ENCODE measurements at regions not wholly inside any gene's neighbourhood (a gene's known extent, or its start where the extent isn't known, plus 50 kb on each side); places are given as distances from the start of the nearest gene placed in this dataset.
"Not testable (repeated sequence)": the region's sequence is repeated elsewhere in the genome, so short reads cannot be mapped to it uniquely, and the experiment has no call there.

DNA sequence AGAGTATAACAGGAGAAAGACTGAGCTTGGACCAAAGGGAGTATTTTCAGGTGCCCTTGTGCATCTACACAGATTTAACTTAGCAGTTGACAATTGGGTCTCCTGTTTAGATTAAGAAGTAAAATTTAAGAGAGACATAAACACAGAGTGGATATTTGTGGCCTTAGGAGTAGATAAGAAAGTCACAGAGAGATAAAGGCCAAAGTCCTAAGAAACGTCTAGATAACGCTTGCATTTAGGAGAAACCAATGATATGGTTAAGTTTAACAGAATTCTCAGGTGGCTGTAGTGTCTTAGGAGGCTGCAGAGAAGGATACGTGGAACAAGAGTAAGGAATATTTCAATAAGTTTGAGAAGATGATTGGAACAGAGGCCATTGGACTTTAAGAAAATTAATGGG is 155.0 kb upstream of the DAB2 start:
- no peak for DNase-seq

DNA sequence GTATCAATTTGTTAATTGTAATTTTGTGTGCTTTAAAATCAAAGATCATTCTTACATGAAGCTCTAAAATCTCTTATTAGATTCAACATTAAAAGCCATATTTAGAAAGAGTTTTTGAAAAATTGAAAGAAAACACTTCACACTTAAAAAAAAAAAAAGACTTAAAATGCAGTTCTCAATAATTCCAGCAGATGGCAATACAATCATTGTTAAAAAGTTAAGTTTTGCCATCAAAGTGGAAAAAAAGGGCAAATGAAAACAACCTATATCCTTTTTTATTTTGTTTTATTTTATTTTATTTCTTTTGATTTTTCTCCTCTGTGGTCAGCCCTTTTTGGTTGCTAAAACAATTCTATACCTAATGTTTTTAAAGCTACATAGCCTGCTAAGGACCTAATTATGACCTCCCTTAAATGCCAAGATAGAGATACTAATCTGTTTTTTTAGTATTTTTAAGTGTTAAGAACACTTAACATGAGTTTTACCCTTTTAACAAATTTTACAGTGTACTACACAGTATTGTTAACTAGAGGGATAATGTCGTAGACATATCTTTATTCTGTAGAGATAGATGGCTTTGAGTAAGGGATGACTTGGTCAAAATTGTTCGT is 154.2 kb upstream of the DAB2 start:
- DNase-seq: no peak

DNA sequence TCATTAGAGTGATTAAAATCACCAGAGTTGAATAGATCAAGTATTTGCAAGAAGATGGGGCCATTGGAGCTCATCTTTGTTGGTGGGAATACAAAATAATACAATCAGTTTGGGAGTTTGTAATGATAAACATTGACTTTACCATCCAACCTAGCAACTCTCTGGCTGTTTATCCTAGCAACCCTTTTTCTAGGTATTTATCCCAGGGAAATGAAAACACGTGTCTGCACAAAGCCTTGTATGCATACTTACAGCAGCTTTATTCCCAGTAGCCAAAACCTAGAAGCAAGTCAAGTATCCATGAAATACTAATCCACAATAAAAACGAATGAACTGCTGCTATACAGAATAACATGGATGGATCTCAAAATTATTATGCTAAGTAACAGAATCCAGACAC is 152.7 kb upstream of the DAB2 start:
- no peak for DNase-seq

DNA sequence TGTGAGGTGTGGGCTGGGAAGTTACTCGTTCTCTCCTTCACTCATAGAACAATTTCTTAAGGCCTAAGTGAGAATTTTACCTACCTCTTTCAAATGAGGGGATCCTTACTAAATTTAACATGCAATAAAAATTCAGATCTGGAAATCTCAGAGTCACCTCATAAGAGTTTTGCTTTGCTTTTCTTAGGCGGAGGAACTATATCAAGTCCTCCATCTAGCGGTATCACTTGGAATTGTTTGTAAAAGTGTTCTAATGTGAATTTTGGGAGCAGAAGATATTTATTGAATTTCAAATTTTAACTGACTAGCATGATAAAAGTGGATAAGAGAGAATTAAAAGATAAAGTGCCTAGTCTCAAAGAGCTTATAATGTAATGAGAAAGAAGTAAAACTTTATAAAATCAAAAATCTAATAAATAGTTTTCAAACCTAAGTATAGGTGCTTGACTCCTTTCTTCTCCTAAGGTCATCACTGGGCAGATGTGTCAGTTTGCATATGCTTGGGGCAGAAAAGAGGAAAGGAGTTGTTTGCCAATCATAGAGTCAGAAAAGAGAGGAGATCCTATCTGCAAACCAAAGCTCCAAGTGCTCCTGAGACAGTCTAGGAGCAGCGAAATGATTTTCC is 145.7 kb upstream of the DAB2 start:
- no peak for DNase-seq

DNA sequence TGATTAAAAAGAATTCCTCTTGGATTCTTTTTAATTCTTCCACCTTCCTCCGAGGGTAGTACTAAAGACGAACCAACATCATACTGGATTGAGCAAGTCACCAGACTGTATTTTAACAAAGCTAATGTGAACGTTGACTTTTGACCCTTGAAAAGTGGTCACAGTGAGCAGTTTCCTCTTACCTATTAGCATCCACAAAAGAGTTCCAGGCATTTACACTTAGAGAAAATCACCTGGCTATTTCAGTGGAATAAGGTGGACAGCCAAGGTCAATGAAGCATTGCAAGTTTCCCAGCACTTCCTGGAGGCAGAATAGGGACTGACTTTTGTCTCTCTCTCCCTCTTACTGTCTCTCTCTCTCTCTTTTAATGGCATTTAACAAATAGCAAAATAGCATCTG is 145.1 kb upstream of the DAB2 start:
- no peak for DNase-seq

DNA sequence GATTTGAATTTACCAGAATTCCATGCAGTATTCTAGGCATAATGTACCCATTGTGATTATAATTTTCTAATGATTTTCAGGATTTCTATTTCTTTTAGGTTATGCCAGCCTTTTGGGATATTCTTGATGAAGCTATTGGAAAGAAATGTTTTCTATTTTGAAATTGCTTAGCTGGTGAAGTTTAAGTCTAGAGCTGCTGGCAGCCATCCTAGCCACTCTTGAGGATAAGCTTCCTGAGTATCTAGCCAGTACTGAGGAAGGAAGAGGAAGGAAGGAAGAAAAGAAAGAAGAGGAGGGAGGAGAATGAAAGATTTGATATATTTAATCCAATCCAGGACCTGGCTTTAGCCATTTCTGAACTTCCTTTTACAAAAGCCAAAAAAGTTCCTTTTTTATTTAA is 142.1 kb upstream of the DAB2 start:
- DNase-seq: no peak

DNA sequence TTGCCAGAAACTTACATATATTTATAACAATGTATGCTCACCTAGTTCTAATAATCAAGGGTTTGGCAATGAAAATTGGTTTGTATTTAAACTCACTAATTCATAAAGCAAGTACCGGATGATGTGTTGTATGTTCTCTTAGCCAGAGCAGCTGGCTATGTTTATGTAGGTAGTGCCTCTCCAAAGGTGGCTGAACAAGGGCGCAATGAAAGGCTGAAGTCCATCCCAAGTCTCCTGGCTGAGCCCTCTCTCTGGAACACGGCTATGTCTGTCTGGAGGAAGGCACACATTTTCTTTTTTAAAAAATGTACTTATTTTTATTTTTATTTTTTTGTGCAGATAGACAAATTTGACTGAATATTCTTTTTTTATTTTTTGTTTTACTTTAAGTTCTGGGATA is 141.2 kb upstream of the DAB2 start:
- DNase-seq: no peak

DNA sequence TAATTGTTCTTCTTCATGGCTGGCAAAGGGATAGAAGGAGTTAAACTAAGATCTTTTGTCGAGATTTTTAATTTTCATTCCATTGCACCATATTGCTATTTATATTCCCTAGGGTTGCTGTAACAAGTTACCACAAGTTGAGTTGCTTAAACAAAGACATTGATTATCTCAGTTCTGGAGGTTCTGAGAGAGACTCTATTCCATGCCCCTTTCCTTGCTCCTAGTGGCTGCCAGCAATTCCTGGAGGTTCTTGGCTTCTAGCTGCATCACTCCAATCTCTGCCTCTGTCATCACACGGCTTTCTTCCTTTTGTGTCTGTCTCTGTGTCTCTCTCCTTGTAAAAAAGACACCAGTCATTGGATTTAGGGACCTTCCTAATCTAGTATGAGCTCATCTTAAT is 136.6 kb upstream of the DAB2 start:
- DNase-seq: no peak

DNA sequence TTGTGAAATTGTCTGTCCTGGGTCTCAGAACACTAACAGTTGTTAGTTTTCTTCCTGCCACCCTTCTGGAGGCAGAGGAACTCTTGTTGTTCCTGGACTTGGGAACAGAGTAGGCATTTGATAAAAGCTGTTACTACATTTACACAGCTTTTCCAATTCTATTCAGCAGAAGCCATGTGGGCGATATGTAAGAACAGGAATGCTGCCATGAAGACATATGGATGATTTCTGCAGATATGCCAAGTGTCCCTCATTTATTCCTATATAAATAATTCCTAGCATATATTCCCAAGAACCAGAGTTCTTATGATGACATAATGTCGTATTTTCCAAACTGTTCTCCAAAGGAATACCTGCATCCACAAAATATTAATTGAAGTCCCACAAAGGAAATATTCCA is 135.9 kb upstream of the DAB2 start:
- no peak for DNase-seq

DNA sequence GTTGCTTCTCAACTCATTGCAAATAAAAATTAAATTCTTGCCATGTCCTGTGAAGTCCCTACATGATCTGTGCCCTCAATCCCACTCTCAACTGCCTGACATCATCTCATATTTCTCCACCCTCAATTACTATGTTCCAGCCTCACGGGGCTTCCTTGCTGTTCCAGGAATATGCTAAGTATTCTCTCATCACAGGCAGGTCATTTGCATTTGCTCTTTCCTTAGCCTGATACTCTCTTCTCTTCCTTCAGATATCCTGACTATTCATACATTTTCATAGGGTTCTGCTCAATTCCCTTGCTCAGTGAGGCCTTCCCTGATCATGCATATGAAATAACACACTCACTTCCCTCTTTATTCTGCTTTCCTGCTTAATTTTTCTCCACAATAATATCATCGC is 135.1 kb upstream of the DAB2 start:
- no peak for DNase-seq

DNA sequence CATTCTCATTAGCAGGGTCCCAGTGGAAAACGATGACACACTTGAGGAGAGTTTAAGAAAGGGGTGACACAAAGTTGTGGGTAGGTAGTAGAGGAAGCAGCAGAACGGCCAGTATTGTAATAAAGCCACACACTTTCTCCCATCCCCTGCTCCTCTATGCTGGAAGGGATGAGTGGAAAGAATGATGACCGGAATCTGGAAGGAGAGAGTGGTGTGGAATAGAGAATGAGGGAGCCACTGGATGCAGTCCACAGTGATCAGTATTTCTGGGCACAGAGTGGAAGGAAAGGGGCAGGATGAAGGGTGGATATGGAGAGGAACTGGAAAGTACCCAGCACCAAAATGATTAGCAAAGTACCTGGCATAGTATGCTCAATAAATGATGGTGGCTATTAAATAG is 133.8 kb upstream of the DAB2 start:
- no peak for DNase-seq

DNA sequence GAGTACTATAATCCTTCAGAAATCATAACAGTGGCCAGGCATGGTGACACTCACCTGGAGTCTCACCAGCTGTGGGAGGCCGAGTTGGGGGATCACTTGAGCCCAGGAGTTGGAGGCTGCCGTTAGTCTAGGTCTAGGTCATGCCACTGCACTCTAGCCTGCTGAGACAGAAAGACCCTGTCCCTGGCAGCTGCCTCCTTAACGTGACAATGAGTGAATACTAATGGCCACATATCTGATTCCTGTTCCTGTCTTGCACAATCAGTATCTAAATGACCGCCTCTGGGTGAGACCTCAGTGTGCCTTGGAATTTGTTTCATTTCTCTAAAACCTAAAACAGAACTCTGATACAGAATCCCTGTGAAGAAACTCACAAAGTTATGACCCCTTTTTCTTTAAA is 131.0 kb upstream of the DAB2 start:
- no peak for DNase-seq

DNA sequence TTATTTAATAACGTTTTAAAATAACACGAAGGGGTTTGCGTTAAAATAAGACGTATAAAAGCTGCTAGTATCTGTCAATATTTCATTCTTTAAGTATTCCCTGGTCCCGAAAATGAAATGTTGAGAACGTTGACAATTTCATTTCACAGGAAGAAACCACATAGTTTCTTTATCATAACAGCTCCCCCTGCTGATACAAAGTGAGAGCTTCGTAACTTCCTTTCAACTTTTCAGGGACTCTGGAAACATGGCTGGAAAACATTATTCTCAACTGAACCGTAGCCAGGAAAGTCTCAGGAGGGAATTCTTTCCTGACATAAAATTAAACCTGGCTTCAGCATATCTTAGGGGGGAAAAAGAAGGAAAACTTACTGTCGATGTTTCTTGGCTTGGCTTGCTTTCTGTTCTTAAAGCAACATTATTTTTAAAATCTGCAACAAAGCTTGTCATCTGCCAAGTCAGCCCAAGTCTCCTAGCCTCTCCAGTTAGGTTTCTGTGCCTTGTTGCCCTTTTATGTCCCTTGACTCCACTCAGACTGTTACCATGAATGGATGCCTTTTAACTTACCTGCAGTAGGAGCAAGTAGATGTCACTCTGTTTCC is 122.9 kb upstream of the DAB2 start:
- no peak for DNase-seq

DNA sequence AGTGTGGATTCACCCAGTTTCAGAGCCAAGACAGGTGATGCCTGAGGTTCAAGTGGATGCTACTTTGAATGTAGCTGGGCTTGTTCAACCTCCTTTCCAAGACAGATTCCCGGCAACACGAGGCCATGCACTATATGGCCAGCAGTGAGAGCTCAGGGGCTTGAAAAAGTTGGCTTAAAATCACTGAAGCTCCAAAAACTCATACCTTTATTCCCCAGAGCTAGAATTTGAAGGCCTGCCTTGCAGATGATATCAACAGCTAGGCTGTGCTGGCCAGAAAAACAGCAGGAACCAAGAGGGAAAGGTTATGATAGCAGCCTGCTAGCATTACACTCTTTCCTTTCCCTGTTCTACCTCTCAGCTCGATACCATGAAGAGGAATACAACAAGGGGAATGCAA is 120.2 kb upstream of the DAB2 start:
- DNase-seq: no peak

DNA sequence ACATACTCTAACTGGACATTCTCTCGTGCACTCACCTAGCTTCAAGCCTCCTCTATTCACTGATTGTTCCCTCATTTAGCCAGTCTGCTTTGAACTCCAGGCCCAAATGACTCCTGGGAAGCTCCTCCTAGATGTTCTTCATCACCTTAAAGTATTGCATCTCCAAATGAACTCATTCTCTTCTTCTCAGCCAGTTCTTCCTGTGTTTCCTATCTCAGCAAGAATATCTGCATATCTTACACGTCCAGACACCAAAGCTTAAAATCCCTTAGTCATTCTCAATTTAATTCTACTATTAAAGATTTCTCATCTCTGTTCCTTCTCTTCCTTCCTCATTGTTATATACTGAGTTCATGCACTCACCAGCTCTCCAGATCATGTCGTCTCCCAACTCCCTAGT is 118.6 kb upstream of the DAB2 start:
- DNase-seq: no peak

DNA sequence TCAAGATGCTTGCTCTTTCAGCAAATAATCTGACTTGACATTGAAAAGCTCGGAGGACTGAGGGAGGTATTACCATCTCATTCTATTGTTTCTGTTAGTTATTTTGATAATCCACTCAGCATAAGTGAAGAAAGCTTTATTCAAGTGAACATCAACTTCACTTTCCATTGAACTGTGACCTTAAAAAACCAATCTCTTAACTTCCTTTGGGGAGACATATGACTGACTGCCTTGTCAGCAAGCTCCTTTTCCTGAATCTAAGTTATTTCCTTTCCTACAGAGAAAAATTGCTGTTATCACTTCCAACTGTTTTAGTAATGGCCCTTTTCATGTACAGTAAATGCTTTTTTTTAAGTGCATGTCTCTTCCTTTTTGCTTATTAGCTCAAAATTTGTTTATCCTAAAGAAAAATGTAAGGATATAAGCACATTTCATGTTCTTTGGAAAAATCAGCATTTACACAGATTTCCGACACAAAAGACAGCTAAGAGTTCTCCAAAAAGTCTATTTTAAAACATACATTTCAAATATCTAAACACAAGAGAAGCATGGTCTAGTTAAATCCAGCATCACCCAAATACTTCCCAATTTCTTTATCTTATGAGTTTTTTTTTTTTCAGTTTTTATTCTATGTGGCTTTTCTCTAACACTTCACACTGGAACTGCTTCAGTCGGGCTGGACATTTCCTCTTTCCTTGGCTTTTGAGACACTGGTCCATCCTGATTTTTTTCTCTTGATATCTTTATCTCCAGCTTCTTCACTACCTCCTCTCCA is 117.9 kb upstream of the DAB2 start:
- DNase-seq: no peak

DNA sequence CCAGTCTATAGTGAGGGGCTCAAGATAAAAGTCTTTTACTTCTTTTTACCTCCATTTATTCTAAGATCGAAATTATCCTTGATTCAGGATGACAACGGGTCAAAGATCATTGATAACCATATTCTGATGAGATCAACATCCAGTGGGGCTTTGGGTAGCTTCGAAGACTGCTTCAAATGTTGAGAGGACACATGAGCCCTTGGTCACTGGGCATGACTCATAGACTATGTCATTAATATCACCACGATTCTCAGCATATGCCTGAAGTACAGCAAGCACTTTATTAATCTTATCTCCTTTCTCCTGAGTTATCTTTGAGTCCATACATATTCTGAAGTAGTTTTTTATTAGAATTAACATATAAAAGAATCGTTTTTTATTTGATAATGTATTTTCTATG is 117.1 kb upstream of the DAB2 start:
- DNase-seq: no peak

DNA sequence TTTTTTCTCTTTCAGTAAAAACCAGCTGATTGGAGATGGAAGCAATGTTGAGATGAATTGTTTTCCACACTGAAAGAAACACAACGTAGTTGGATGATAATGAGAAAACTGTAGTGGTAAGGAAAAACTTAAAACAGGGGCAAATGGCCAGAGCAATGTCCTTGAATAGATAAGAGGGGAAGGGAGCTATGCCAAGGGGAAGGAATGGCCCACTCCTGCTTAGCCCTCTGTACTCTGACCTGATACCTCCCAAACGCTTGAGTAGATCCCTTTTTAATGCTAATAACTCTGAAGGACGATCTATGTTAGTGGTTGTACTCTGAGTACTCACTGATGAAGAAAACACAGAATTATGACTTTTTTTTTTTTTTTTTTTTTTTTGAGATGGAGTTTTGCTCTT is 114.7 kb upstream of the DAB2 start:
- DNase-seq: no peak

DNA sequence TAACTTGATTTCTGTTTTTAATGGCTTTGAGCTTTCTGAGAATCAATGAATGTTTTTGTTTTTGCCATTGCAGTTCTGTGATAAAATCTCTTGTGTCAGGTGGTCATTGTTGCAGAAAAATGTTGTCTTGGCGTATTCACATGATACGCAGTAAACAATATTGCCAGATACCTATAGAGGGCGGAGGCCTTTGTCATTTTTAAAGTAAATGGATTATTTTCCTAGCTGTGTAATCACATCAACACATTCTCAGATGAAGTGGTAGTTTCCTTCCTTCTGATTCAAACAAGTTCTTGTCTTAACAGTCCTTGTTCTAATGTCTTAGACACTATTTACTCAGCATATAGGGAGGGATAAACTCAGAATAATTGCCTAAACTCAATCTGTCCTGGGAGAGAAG is 109.9 kb upstream of the DAB2 start:
- no peak for DNase-seq

DNA sequence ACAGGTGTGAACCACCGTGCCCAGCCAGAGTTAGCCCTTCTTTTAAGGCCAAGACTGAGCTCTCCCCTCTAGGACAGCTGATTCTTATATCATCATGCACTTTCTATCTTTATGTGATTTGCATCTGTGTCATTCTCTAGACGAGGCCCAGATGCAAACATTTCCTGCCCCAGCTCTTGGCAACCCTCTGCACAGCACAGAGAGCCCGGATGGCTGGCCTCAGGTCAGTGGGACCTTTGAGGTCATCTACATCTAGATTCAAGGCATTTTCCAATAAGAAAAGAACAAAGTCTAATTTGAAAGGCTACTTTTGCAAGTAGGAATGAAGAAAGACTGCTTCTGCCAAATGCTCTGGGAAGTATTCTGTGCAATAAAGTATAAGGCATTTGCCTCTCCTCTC is 109.0 kb upstream of the DAB2 start:
- DNase-seq: no peak

DNA sequence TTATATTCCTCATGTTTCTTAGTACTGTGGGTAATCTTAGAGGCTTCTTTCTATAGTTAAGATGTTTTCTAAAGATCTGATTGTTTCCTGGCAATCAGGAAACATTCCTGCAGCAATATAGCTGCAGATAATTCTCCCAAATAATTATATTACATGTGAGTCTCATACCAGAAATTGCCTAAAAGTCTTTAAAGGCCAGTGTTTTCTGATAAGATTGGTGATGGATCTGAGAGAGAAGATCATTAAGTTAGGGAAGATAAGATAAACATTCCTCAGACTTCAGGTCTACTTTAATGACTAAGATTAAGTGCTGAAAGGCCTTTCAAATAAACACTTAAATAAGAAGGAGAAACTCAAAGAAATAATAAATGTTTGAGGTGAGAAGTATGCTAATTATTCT is 107.7 kb upstream of the DAB2 start:
- no peak for DNase-seq

DNA sequence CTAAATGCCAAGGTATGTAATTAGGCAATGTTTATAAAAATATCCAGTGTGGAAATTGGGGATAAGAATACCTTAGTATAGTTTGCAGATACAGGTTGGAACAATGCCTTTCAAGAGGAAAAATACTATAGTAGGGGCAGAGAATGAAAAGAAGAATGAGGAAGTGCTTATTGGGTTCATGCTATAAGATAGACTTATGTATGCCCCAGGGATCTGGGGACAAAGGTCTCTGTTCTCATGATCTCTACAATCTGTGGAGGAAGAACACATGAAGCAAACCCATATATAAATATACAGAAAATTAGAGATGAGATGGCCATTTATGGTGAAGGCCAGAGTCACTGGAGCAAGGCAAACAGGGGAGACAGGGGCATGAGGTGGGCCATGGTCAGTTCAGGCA is 106.5 kb upstream of the DAB2 start:
- no peak for DNase-seq

DNA sequence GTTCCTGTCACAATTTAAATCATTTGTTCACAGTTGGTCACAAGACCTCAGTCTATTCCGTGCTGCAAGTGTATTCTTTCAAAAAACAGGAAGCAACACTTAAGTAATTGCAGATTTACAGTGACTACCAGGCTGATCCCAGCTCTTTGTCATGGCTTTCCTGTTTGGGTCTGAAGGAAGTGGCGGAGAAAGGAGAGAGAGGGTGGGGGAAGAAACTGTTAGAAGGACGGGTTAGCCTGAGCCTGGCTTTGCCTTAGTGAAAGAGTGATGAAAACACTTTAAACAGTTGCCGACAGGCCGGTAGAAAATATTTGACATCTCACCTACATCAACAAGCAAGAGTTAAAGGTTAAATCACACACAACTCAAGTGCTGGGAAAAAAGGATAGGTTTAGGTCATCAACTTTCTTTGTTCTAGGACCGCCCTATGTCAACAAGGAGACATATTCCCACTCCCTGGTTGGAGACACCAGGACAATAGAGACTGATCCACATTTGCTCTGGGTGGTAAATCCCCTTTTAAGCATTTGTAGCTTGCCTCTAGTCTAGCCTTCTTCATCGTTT is 102.2 kb upstream of the DAB2 start:
- no peak for DNase-seq

DNA sequence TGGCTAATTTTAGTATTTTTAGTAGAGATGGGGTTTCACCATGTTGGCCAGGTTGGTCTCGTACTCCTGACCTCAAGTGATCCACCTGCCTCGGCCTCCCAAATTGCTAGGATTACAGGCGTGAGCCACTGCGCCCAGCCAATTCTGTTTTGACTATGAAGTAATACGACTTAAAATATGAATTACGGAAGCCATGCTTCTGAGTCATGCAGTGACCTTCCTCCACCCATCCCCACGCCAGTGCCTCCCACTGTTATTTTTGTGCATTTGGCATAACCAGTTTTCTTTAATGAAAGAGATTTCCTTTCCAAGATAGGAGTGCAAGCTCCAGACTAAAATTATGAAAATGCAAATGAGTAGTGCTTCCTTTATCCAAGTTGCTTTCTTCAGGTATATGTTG is 101.0 kb upstream of the DAB2 start:
- DNase-seq: not testable (repeated sequence)
